ENCODE measurements at regions not wholly inside any gene's neighbourhood (a gene's known extent, or its start where the extent isn't known, plus 50 kb on each side); places are given as distances from the start of the nearest gene placed in this dataset.
"Not testable (repeated sequence)": the region's sequence is repeated elsewhere in the genome, so short reads cannot be mapped to it uniquely, and the experiment has no call there.

- not testable (repeated sequence) for TF ChIP-seq CTCF (conservative IDR thresholded peaks at IDR 0.05; ENCODE audit: low read depth, low read length); EZH2 (IDR thresholded peaks at IDR 0.05; ENCODE audit: borderline replicate concordance, low read depth, low read length, poor library complexity, severe bottlenecking)
Observed at GRCh38 chr5:101627770-101628169, 668.3 kb downstream of the SLCO4C1 start.

Measured in A673 (cell line).